GM19035 (cell line): ENCODE measurements at regions not wholly inside any gene's neighbourhood (a gene's known extent, or its start where the extent isn't known, plus 50 kb on each side); places are given as distances from the start of the nearest gene placed in this dataset.
"Not testable (repeated sequence)": the region's sequence is repeated elsewhere in the genome, so short reads cannot be mapped to it uniquely, and the experiment has no call there.

Experiments
- ATAC-seq: cut with Tn5 transposase; IDR thresholded peaks from one replicate; pipeline ENCODE4 v1.9.1; 2021; ENCODE audit not compliant: unreplicated experiment

DNA sequence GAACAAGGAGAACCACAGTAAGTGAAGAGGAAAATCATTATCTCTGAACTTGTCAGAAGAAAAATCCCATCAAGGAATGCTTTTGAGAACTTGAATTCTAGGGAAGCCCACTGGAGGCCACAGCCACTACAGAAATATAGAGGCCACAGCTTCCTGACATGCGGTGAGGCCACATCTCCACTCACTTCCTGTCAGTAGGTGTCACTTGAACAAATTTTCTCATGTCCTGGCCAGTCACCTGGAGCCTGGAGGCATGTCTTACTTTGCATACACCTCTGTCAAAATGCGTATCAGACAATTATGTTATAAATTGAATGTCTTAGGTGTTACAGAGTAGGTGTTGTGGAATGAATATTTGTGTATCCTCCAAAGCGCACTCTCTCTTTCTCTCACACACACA lies 370.3 kb downstream of the DAD1 start:
- ATAC-seq, result no peak

DNA sequence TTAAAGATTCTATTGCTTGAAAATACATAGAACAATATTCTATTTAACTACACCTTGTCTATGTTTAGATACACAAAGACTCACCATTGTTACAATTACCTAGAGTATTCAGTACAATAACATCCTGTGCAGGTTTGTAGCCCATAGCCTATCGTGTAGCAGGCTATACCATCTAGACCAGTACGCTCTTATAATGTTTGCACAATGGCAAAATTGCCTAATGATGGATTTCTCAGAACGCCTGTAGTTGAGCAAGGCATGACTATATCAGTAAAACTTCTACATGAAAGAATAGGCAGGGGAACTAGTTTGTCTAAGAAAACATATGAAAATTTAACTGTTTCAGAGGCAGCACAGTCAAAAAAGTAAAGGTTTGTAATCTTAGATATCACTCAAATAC lies 375.9 kb downstream of the DAD1 start:
- no peak for ATAC-seq

DNA sequence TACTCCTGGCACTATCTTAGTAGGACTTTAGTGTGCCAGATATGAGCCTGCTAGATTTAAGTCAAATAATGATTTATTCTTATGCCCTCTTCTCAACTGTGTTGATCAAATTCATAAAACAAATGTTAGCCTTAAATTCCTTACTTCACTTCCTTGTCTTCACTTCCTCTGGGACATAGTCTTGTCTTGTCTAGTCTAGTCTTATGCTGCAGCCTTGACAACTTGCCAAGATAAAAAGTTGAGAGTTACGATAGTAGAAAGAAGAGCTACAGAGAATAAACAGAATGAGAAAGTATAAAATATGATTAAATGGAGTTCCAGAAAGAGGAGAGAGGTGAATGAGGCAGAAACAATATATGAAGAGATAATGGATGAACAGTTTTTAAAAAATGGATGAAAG lies 378.1 kb downstream of the DAD1 start:
- no peak for ATAC-seq

DNA sequence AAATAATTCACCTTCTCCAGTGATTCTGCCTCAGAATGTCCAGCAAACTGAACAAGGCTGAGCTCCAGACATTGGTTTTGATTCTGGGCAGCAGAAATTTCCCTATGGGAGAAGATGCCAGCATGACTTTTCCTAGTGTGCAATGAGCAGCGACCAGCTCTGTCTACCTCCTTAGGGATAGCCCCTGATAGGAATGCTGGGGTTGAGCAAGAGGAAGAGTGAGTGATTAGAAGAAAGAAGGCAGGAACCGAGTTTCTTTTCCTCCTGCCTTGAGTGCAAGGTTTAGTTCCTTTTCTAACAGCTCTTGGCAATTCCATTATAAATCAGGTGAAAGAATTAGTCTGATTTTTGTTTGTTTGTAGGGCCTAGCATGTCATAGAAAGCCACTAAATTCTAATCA lies 379.0 kb downstream of the DAD1 start:
- ATAC-seq, result no peak

GRCh38 chr14:22203036-22203435 lies 386.0 kb downstream of the DAD1 start:
- ATAC-seq, result no peak

GRCh38 chr14:22202313-22202712 lies 386.7 kb downstream of the DAD1 start:
- ATAC-seq, result no peak

DNA sequence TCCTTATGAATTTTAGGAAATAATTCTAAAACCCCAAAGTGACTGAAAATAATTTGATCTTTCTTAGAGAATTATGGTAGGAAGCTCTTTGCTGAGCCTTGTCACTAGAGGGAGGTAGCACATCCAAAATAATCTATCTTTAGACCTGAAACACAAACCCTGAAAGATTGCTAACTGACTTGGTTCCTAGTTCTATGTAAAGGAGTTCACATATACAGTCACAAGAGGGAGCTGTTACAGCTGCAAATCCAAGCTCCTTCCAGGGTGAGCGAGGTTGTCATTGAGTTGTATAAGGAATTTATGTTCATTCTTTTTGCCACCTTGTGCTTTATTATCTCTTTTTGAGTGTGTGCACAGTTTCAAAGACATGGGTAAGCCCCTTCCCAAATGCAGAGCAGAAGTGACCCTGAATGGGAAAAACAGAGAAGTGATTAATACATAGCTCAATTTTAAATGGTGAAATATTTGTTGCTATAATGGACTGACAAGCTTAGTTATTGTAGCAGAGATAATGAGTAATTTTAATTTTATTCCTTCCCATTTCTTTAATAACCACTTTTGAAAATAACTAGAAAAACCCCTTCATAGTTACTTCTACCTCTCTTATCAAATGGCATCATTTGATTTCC lies 387.9 kb downstream of the DAD1 start:
- ATAC-seq, result no peak

DNA sequence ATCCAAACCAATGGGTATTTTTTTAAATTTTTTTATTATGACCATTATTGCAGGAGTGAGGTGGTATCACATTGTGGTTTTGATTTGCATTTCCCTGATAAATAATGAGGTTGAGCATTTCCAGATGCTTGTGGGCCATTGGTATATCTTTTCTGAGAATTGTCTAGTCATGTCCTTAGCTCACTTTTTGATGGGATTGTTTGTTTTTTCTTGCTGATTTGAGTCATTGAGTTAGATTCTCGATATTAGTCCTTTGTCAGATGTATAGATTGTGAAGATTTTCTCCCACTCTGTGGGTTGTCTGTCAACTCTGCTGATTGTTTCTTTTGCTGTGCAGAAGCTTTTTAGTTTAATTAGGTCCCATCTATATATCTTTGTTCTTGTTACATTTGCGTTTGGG lies 388.9 kb downstream of the DAD1 start:
- ATAC-seq, result not testable (repeated sequence)

DNA sequence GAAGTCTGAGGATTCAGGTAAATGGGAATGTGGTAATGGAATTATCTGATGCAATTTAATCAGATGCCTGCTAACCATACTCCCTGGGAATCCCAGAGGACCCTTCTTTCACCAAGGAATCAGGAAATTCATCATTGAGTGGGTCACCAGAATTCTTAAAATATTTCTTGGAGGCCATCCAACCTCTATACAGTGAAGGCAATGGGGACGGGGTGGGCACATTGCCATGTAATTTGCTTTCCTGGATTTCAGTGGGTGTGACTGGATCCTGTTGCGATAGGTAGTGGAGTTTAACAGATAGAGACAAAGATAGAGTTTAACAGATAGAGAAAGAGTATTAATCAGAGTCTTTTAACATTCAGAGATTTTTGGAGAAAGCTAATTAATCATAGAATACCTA lies 394.4 kb downstream of the DAD1 start:
- ATAC-seq, result no peak

- no peak for ATAC-seq
Observed at GRCh38 chr14:22190411-22191191, 398.4 kb downstream of the DAD1 start.

GRCh38 chr14:22189881-22190280 lies 399.1 kb downstream of the DAD1 start:
- ATAC-seq, result no peak

GRCh38 chr14:22188318-22188717 lies 400.7 kb downstream of the DAD1 start:
- ATAC-seq, result no peak

GRCh38 chr14:22185789-22186188 lies 403.2 kb downstream of the DAD1 start:
- ATAC-seq, result no peak

GRCh38 chr14:22185191-22185590 lies 403.8 kb downstream of the DAD1 start:
- no peak for ATAC-seq

DNA sequence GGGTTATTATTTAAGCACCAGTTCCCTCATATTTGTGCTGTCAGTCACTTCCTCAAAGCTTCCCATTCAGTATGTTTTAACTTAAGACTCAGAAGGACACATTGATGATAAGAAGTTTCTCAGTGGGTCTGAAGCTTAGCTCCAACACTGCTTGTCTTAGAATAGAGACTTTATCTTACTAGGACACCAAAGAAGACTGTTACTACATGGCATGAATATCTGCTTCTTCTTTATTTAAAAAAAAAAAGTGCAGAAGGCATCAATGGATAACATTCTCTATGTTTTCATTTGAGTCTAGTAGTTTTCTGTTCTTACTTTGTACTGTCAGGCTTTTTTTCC lies 404.2 kb downstream of the DAD1 start:
- no peak for ATAC-seq

DNA sequence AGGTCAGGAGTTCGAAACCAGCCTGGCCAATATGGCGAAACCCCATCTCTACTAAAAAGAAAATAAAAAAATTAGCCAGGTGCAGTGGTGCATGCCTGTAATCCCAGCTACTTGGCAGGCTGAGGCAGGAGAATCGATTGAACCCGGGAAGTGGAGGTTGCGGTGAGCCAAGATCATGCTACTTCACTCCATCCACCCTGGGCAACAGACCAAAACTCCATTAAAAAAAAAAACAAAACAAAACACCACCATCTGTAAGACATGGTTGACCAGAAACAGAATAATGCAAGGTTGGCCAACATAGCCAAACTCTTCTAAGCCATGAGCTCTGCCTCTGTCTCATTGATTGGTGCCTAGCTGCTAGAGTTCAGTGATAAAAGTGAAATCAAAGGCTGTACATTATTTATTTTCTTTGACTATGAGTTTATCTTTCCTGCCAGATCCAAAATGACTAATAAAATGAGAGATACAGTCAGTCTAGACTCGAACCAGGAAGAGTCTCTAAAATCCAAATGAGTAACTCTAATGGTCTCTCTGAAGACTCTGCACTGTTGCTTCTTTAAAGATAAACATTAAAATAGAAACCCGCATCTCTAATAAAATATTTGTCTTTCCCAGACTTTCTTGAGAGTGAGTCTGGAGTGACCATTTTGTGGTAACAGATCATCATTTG lies 404.7 kb downstream of the DAD1 start:
- no peak for ATAC-seq

DNA sequence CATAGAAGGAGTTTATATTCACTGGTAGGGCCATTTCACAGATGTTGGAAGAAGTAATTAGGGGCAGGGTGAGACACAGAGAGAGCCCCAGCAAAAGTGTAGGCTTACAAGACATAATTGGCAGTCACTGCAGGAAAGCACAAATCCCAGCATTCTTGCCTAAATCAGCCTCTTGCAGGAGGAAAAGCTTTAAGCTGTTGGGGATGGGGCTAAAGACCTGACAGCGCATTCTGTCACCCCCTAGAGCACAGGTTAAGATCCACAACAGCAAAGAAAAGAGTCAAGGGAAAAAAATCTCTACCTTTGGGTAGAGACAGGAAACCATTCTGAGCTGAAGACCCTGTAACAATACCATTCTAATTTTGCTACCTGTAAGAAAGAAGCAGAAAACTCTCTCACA lies 409.0 kb downstream of the DAD1 start:
- ATAC-seq, result no peak

GRCh38 chr14:22179190-22179589 lies 409.8 kb downstream of the DAD1 start:
- no peak for ATAC-seq

DNA sequence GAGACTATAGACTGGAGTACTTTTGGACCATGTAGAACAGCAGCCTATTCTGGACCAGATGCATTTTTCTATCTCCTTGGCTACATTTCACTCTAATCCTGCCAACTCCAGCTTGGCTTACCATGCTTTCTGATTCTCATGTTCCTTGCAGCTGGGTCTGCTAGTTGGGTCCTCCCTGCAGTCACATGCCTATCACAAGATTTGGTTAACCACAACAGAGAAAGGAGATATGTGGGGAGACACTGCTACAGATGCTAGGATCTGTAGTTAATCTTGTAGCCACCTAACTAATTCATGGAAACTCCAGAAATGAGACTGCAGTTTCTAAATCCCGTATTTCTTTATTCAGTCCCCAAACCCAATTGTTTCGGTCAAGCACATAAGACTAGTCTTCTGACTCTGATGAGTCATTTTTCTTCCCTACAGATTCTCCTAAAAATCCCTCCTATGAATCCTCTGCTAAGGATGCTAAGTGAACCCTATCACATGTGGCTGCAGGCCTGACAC lies 410.6 kb downstream of the DAD1 start:
- ATAC-seq, result no peak

- ATAC-seq, result no peak
Observed at GRCh38 chr14:22177870-22178269, 411.2 kb downstream of the DAD1 start.

DNA sequence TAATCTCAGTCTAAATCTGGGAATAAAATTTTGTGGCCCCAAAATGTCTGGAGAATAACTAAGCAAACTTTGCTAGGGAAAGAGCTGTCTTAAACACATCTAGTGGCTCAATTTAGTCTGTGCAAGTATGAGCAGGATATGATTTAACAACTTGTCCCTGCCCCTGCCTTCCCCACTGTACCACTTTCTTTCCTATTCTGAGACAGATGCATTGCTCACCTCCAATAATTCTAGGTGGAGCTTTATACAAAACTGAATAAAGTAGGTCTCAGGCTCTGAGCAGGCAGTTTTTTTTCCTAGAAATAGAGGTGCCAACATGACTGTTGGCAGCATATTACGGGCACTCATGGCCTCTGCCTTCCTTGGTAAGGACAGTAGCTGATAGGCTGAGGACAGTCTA lies 412.1 kb downstream of the DAD1 start:
- ATAC-seq, result no peak

GRCh38 chr14:22175278-22175558 lies 413.8 kb downstream of the DAD1 start:
- not testable (repeated sequence) for ATAC-seq
